ENCODE measurements at regions not wholly inside any gene's neighbourhood (a gene's known extent, or its start where the extent isn't known, plus 50 kb on each side); places are given as distances from the start of the nearest gene placed in this dataset.

DNA sequence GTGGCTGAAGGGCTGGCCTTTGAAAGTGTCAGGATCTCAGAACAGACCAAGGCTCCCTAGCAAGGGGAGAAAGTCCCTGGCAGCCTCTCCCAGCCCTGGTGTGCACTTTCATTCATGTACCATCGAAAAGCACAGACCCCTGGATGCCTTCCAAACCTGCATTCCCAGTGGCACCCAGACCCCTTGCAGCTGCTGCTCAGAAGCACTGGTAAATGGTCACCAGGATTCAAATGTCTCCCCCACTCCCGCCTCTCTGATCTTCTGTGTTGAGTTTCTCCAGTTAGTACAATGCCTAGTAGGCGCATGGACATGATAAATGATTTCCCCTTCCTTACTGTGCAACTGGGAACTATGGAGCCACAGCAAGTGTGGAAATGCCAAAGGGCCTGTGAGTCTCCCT is 180.0 kb downstream of the GLI2 start:
- TF ChIP-seq, protein P1, sequence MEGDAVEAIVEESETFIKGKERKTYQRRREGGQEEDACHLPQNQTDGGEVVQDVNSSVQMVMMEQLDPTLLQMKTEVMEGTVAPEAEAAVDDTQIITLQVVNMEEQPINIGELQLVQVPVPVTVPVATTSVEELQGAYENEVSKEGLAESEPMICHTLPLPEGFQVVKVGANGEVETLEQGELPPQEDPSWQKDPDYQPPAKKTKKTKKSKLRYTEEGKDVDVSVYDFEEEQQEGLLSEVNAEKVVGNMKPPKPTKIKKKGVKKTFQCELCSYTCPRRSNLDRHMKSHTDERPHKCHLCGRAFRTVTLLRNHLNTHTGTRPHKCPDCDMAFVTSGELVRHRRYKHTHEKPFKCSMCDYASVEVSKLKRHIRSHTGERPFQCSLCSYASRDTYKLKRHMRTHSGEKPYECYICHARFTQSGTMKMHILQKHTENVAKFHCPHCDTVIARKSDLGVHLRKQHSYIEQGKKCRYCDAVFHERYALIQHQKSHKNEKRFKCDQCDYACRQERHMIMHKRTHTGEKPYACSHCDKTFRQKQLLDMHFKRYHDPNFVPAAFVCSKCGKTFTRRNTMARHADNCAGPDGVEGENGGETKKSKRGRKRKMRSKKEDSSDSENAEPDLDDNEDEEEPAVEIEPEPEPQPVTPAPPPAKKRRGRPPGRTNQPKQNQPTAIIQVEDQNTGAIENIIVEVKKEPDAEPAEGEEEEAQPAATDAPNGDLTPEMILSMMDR (conservative IDR thresholded peaks at IDR 0.05; ENCODE audit: low read depth, low read length) = no peak
- H3K4me3 ChIP-seq (ENCODE audit: low read depth, low read length) = no peak overlapping the region
- DNase-seq (ENCODE audit: low read depth) = no peak

DNA sequence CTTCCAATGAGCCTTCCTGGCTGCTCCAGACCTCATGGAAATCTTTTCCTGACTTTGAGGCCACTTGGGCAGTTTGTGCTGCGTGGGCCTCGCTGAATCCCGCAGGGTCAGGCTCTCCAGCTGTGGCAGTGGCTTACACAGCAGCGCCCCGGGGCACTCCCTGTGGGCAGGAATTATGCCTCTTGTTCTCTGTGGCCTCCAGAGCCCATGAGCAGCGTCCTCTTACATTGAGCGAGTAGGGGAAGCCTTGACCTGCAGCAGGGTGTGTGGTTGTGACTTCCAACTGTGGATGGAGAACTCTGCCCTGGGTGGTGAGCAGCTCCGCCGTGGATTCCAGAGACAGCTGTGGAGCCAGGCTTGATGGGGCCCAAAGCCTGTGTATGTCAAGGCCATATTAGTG is 180.8 kb downstream of the GLI2 start:
- DNase-seq (ENCODE audit: low read depth) = no peak
- TF ChIP-seq, protein P1 (conservative IDR thresholded peaks at IDR 0.05; ENCODE audit: low read depth, low read length) = no peak
- no peak overlapping the region for H3K4me3 ChIP-seq (ENCODE audit: low read depth, low read length)

DNA sequence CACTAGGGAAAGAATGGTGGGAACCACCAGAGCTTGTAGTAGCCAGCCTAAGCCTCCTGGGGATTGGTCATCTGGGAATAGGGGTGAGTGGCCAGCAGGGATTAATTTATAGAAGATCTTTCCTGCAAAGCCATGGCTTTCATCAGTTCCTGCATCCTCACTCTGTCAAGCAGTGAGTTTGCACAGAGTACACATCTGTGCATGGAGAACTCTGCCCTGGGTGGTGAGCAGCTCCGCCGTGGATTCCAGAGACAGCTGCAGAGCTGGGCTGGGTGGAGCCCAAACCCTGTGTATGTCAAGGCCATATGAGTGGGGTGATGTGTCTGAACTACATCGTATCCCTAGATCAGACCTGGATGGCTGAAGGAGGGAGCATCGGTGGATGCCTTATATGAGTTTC is 182.2 kb downstream of the GLI2 start:
- TF ChIP-seq, protein P1 (conservative IDR thresholded peaks at IDR 0.05; ENCODE audit: low read depth, low read length) = no peak
- H3K4me3 ChIP-seq (ENCODE audit: low read depth, low read length) = no peak overlapping the region
- DNase-seq (ENCODE audit: low read depth) = no peak

DNA sequence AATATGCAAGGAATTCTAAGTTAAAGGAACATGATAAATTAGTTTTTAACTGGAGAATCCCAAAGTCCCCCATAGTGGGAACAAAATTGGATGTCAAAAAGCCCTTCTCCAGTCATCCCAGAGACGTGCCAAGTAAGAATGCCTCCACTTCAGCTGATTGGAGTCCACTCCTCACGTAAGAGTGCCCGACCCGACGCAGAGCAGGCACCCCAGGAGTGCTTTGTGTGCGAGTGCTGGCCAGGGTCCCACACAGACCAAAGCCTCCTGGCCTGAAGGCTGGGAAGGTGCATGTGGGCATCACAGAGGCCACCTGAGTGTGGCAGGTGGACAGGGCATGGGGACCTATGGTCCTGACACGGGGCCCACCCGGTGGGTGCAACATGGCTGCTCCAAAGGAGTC is 183.5 kb downstream of the GLI2 start:
- TF ChIP-seq, protein P1 (conservative IDR thresholded peaks at IDR 0.05; ENCODE audit: low read depth, low read length) = no peak
- no peak overlapping the region for H3K4me3 ChIP-seq (ENCODE audit: low read depth, low read length)
- DNase-seq (ENCODE audit: low read depth) = no peak

DNA sequence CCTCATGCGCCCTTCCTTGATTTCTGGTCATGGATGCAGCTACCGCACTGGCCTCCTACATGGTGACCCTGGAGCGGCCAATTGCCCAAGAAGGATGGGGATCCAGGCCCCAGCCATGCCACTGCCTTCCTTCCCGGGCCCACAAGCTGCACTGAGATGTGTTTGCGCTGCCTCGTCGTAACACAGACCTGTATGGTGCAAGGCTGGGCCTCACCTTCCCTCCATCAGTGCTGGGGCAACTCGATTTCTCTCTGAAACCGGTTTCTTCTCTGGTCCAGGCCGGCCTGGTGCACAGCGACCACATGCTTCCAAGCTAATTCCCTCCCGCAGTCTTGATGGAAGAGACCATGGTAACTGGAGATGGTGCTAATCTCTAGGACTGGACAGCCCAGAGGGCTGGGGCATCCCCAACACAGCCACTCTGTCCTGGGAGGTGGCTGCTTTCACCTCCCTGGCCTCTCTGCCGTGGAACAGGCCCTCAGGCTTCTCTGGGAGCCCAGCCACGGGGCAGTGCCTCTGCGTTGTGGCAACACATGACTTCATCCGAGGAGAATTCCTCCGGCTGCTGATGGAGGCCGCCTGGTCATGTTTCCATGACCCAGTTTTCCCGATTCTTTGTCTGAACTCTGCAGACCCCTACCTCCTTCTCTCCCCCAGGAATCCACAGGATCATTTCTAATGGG is 184.2 kb downstream of the GLI2 start:
- DNase-seq (ENCODE audit: low read depth) = no peak
- no peak overlapping the region for H3K4me3 ChIP-seq (ENCODE audit: low read depth, low read length)
- TF ChIP-seq, protein P1 (conservative IDR thresholded peaks at IDR 0.05; ENCODE audit: low read depth, low read length) = no peak

DNA sequence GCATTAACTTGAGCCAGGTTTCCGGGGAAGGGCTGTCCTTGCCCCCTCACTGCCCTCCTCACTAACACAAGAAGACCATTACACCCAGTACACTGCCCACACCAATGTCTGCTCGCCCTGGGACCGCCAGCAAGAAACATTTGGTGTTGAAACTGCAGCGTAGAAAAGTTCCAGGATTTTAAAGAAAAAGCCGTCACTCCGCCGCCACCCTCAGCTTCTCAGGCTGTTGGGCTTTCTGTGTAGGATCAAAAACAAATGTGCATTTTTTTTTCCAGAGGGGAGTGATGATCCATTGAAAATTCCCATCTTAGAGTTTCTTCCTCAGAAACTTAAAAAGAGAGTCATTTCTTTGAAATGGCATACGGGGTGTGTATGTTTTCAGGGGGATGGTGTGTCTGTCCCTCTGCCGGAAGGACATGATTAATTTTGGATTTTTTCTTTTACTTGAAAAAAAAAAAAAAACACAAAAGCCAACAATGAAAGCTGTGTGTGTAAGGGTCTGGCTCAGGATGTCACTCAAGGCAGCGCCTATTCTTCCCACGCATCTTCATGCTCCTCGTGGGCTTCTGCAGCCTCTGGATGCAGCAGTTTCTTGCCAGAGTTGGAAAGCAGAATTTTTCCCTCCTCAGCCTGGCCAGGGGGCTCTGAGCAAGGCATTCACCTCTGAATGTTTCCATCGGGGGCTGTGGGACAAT is 184.9 kb downstream of the GLI2 start:
- TF ChIP-seq, protein P1 (conservative IDR thresholded peaks at IDR 0.05; ENCODE audit: low read depth, low read length) = no peak
- no peak for DNase-seq (ENCODE audit: low read depth)
- H3K4me3 ChIP-seq (ENCODE audit: low read depth, low read length) = no peak overlapping the region

DNA sequence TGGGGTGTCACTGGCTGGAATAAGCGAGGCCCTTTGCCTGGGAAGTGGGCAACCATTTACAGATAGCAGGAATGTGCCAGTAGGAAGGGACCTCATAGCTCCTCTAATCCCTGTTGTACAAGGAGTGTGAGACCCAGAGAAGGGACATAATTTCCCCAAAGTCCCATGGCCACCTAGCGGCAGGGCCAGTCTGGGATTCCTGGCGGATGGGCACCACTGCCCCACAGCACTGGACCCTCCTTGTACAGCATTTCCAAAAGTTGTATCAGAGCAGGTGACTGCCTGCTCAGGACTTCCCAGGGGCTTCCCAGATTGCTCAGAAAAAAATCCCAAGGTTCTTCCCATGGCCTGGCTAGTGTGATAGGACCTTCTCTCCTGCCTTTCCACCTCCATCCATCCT is 185.8 kb downstream of the GLI2 start:
- no peak overlapping the region for H3K4me3 ChIP-seq (ENCODE audit: low read depth, low read length)
- TF ChIP-seq, protein P1 (conservative IDR thresholded peaks at IDR 0.05; ENCODE audit: low read depth, low read length) = no peak
- no peak for DNase-seq (ENCODE audit: low read depth)

Measured in epithelial cell of proximal tubule (primary cell).